Endothelial cell (in vitro differentiated cells): ENCODE measurements at regions not wholly inside any gene's neighbourhood (a gene's known extent, or its start where the extent isn't known, plus 50 kb on each side); places are given as distances from the start of the nearest gene placed in this dataset.

Experiments
- DNase-seq: peaks from one replicate; pipeline ENCODE4 v3.0.0; 2021; ENCODE audit warnings: low spot score
- H3K27ac Mint-ChIP-seq: one replicate; pipeline ENCODE4 v1.8.0; 2021; ENCODE audit warnings: mixed read lengths, inconsistent platforms; ENCODE audit not compliant: unreplicated experiment
- H3K27me3 Mint-ChIP-seq: one replicate; pipeline ENCODE4 v1.8.0; 2021; ENCODE audit warnings: mild to moderate bottlenecking, moderate library complexity, mixed read lengths, inconsistent platforms; ENCODE audit not compliant: unreplicated experiment
- H3K36me3 Mint-ChIP-seq: one replicate; pipeline ENCODE4 v1.8.0; 2021; ENCODE audit warnings: mild to moderate bottlenecking, low read depth, mixed read lengths, inconsistent platforms; ENCODE audit not compliant: unreplicated experiment
- H3K4me1 Mint-ChIP-seq: one replicate; pipeline ENCODE4 v1.8.0; 2021; ENCODE audit warnings: mild to moderate bottlenecking, mixed read lengths, inconsistent platforms; ENCODE audit not compliant: unreplicated experiment
- H3K4me3 Mint-ChIP-seq: one replicate; pipeline ENCODE4 v1.8.0; 2021; ENCODE audit warnings: mild to moderate bottlenecking, mixed read lengths, inconsistent platforms; ENCODE audit not compliant: unreplicated experiment
- H3K9me3 Mint-ChIP-seq: one replicate; pipeline ENCODE4 v1.8.0; 2021; ENCODE audit warnings: mixed read lengths, inconsistent platforms; ENCODE audit not compliant: unreplicated experiment
- CTCF ChIP-seq: fragments of 200-600 bp; sonication (generic); IDR thresholded peaks from one replicate; pipeline ENCODE4 v1.5.0; 2021; ENCODE audit warnings: antibody characterized with exemption; ENCODE audit not compliant: unreplicated experiment

- H3K27me3 Mint-ChIP-seq = no peaks in the 10 kb centered on the region
- H3K9me3 Mint-ChIP-seq = no peaks in the 10 kb centered on the region
- no peak for DNase-seq
- no peak for TF ChIP-seq CTCF
- no peaks in the 10 kb centered on the region for H3K4me1 Mint-ChIP-seq
- no peak overlapping the region for H3K27ac Mint-ChIP-seq
- H3K4me3 Mint-ChIP-seq = no peak overlapping the region
- H3K36me3 Mint-ChIP-seq = no peaks in the 10 kb centered on the region
Measured at GRCh38 chrX:122168241-122168640, 1015.8 kb upstream of the GRIA3 start.

- Mint-ChIP-seq H3K27ac (no peak overlapping the region), H3K4me3 (no peak overlapping the region), H3K9me3 (no peaks in the 10 kb centered on the region), H3K36me3 (peaks cover 6% of the 10 kb centered on the region), H3K4me1 (no peaks in the 10 kb centered on the region), H3K27me3 (no peaks in the 10 kb centered on the region)
- no peak for TF ChIP-seq CTCF
- no peak for DNase-seq
Measured at GRCh38 chrX:122184791-122185190, 999.3 kb upstream of the GRIA3 start.

- Mint-ChIP-seq H3K36me3 (peaks cover 6% of the 10 kb centered on the region), H3K4me3 (no peak overlapping the region), H3K27me3 (no peaks in the 10 kb centered on the region), H3K9me3 (no peaks in the 10 kb centered on the region), H3K27ac (no peak overlapping the region), H3K4me1 (no peaks in the 10 kb centered on the region)
- DNase-seq = no peak
- no peak for TF ChIP-seq CTCF
Measured at GRCh38 chrX:122187069-122187713, 996.9 kb upstream of the GRIA3 start.

GRCh38 chrX:122188751-122189150 is 995.3 kb upstream of the GRIA3 start:
- Mint-ChIP-seq H3K27ac (no peak overlapping the region), H3K4me1 (no peaks in the 10 kb centered on the region), H3K9me3 (no peaks in the 10 kb centered on the region), H3K4me3 (no peak overlapping the region), H3K36me3 (peaks cover 1% of the 10 kb centered on the region), H3K27me3 (no peaks in the 10 kb centered on the region)
- no peak for DNase-seq
- no peak for TF ChIP-seq CTCF

- Mint-ChIP-seq H3K4me1 (no peaks in the 10 kb centered on the region), H3K4me3 (no peak overlapping the region), H3K9me3 (no peaks in the 10 kb centered on the region), H3K36me3 (peaks cover 3% of the 10 kb centered on the region), H3K27ac (no peak overlapping the region), H3K27me3 (no peaks in the 10 kb centered on the region)
- no peak for DNase-seq
- no peak for TF ChIP-seq CTCF
Measured at GRCh38 chrX:122196343-122196742, 987.7 kb upstream of the GRIA3 start.
